Choroid plexus epithelial cell (primary cell): ENCODE measurements at regions not wholly inside any gene's neighbourhood (a gene's known extent, or its start where the extent isn't known, plus 50 kb on each side); places are given as distances from the start of the nearest gene placed in this dataset.

Experiments
- DNase-seq: peaks from one replicate; pipeline ENCODE4 v3.0.0-alpha.2; 2010; ENCODE audit warnings: low read depth
- H3K4me3 ChIP-seq: 2 replicates; pipeline ENCODE4 v1.5.1; 2011; ENCODE audit warnings: low read depth, mild to moderate bottlenecking, control low read depth, low read length, moderate library complexity
- CTCF ChIP-seq: conservative IDR thresholded peaks from 2 replicates; pipeline ENCODE4 v1.5.1; 2011; ENCODE audit warnings: low read depth, mild to moderate bottlenecking, control low read depth, inconsistent platforms, low read length, moderate library complexity

- no peak for DNase-seq
- TF ChIP-seq CTCF: no peak
- no peak overlapping the region for H3K4me3 ChIP-seq
These were observed 125.5 kb downstream of the TFCP2L1 start for GRCh38 chr2:121159291-121160071.

DNA sequence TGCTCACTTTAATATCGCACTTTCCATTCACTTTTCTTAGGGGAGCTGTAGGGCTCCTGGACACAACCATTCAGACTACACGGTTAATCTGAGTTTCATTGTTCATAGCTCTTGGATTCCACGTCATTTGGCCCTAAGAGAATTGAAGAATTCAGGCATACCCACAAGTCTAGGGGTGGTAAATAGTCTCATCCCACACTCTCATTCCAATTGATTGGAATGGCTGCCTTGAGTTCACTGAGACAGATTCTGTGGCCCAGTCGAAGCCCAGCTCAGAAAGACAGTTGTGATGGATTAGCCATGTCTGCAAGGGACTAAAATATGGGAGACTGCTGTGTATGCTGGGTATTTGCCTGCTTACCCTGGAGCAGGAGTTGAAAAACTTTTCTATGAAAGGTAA lies 124.6 kb downstream of the TFCP2L1 start:
- DNase-seq: no peak
- TF ChIP-seq CTCF: no peak
- no peak overlapping the region for H3K4me3 ChIP-seq

GRCh38 chr2:121161272-121161671 lies 123.7 kb downstream of the TFCP2L1 start:
- DNase-seq: no peak
- TF ChIP-seq CTCF: no peak
- no peak overlapping the region for H3K4me3 ChIP-seq

- no peak for DNase-seq
- TF ChIP-seq CTCF: no peak
- no peak overlapping the region for H3K4me3 ChIP-seq
These were observed 122.1 kb downstream of the TFCP2L1 start for GRCh38 chr2:121162893-121163292.

DNA sequence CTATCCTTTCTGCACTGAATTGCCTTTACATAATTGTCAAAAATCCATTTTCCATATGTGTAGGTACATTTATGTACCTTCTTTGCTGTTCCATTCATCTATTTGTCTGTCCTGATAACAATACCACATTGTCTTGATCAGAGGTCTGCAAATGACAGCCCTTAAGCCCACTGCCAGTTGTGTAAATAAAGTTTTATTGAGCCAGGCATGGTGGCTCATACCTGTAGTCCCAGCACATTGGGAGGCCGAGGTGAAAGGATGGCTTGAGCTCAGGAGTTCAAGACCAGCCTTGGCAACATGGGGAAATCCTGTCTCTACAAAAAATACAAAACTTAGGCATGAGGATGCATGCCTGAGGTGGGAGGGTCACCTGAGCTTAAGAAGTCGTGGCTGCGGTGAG lies 121.0 kb downstream of the TFCP2L1 start:
- TF ChIP-seq CTCF: no peak
- DNase-seq: no peak
- no peak overlapping the region for H3K4me3 ChIP-seq

GRCh38 chr2:121165038-121165542 lies 119.9 kb downstream of the TFCP2L1 start:
- TF ChIP-seq CTCF: no peak
- no peak for DNase-seq
- H3K4me3 ChIP-seq: no peak overlapping the region
